Activated CD4-positive, alpha-beta T cell treated with anti-CD3 and anti-CD28 coated beads for 1 hour (primary cell): ENCODE measurements at regions not wholly inside any gene's neighbourhood (a gene's known extent, or its start where the extent isn't known, plus 50 kb on each side); places are given as distances from the start of the nearest gene placed in this dataset.
"Not testable (repeated sequence)": the region's sequence is repeated elsewhere in the genome, so short reads cannot be mapped to it uniquely, and the experiment has no call there.

ENCODE experiments used
- DNase-seq: peaks from one replicate; pipeline ENCODE4 v3.0.0-alpha.2; 2020

DNA sequence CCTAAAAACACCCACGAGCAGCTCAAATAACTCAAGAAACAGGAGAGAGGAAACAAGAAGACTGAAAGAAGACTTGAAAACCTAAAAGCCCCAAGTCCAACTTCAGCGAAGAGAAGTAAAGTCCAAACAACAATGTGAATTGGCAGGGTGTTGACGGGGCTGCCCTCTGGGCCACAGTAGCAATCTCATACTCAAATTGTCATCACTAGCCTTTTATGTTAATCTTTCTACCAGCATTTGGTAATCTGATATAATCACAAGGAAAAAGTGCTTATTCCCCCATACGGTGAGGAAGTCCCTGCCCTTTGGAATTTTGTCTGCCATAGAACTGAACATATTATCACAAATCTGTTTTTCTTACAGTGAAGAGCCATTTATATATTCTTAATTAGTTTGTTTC, 51.5 kb upstream of the IFNE start:
- DNase-seq = no peak

DNA sequence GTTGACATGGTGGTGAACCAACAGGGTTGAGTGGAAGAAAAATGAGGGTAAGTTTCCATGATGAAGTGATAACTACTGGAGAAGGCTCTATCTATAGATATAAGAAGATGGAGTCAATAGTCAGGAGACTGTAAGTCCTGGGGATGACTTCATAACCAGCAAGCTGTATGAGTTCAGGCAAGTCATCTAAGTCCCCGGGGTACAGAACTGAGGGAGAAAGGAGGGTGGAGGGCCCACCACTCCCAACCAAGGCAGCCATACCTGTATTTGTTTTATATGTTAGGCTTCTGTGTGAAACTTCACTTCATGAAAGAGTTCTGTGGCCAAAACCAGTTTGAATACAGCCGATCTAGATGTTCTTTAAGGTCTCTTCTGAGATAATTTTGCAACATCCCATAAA, 53.3 kb upstream of the IFNE start:
- no peak for DNase-seq

DNA sequence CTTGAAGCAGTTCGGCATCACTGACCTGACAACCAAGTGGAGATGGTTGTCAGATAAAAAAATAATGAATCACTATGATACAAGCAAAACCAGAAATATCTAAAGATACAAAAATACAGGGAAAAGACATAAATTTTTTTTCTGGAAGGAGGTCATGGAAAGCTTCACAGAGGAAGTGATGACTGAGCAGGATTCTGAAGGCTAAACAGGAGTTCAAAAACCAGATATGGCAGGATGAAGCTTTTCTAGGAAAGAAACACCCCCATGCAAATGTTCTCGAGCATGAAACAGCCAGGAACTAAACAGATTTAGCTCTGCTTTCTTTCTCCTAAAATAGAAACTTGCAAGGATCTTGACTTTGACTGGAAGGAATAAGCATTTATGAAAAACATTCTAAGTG, 60.7 kb upstream of the IFNE start:
- DNase-seq = no peak

DNA sequence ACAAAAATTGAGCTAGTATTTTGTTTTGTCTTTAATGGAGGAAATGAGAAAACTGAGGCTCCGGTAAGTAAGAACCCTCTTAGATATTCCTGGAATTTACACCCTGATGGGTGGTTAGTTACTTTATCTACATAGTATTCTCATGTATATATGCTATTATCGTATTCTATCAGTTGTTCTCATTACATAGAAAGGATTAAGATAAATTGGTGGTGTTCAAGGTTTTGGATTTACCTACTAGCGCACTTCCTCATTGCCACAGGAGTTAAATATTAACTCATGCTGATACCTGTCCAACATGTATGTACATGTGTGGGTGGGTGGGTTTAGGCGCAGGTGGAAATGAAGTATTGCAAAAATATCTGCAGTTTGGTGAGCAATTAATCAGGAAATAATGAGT, 61.1 kb upstream of the IFNE start:
- no peak for DNase-seq

DNA sequence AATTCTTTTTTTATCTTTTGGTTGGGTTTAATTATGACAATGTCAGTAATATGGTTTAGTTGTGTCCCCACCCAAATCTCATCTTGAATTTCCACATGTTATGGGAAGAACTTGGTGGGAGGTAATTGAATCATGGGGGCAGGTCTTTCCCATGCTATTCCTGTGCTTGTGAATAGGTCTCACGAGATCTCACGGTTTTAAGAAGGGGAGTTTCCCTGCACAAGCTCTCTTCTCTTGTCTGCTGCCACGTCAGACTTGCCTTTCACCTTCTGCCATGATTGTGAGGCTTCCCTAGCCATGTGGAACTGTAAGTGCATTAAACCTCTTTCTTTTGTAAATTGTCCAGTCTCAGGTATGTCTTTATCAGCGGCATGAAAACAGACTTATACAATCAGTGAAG, 61.7 kb upstream of the IFNE start:
- not testable (repeated sequence) for DNase-seq

DNA sequence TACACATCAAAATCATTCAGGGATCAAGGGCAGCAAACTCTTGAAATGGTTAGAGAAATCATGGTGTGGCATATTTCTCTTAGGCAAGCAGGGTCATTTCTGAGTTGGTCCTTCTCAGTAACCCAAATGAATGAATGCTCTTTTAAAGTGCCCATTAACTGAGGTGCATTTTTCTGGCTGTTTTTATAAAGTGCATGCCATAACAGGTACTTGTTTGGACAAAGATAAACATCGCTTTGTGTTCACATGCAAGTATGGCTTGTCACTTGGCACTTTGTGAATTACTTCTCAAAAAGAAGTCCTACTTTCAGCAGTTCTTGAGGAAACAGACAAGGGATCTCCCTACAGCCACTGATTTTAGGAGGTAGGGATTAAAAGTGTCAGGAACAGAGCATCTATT, 64.8 kb upstream of the IFNE start:
- no peak for DNase-seq

DNA sequence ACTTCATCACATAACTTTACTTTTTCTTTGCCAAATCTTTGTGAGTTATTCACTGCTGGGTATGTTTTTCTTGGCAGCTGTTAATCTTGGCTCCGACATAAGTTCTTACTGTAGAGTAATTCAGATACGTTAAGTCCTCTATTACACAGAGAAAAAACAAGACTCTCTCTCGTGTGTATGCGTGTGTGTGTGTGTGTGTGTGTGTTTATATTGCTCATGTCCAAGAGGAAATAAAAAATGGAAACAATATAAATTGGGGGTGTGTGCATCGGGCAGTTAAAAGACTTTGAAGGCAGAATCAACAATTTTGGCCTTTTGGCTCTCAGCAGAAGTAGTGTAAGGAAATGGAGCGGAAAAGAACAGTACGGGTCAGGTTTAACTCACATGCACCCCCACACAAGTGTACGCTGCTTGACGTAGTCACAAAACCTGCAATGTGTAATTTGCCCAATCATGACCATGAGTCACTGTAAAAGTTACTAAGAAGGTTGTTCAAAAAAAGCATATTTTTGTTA, 67.2 kb upstream of the IFNE start:
- DNase-seq = no peak

DNA sequence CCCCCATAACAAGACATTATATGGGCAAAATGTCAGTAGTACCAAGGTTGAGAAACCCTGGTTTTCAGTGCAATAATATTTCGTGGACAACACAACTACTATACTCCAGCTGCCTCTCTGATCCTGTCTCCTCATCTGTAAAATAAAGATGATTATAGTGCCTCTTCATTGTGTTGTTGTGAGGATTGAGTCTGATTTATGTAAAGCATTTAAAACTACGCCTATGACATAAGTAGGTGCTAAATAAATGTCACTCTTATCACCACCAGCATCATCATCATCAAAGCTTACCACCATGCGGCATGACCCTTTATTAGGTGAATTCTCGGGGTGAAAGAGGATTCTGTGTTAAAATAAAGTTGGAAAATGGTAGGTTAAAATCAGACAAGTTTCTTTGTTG, 67.8 kb upstream of the IFNE start:
- DNase-seq = no peak

DNA sequence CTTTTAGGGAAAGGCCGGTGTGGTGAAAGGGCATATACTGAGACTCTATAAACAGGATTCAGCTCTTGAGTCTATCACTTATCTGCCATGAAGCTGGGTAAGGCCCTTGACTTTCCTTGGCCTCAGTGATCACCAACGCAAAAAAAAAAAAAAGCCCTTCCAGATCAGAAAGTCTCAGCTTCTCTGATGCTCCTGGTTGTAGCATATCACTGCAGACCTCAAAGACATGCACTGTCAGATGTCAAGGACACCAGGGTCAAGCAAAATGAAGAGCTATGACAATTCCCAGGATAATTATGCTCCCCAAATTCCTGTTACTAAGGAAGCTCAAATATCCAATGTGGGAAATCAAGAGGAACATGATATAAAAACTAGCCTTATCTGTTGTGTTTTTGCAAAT, 68.3 kb upstream of the IFNE start:
- no peak for DNase-seq

DNA sequence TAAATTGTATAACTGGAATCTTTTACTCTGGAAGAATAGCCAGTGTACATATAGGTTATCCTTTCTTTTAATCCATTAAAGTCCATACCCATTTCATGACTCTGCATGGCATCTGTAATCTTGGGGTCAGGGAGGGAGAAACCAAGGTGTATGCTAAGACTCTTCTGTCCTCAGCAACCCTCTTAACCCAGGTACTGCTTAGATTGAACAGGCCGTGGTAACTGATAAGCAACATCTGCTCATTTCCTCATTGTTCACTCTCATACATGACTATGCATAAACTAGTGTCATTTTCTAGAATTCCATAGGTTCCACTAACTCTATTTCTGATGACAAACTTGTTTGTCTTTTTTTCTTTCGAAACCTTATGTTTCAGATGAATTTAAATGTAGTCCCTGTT, 69.3 kb upstream of the IFNE start:
- no peak for DNase-seq

DNA sequence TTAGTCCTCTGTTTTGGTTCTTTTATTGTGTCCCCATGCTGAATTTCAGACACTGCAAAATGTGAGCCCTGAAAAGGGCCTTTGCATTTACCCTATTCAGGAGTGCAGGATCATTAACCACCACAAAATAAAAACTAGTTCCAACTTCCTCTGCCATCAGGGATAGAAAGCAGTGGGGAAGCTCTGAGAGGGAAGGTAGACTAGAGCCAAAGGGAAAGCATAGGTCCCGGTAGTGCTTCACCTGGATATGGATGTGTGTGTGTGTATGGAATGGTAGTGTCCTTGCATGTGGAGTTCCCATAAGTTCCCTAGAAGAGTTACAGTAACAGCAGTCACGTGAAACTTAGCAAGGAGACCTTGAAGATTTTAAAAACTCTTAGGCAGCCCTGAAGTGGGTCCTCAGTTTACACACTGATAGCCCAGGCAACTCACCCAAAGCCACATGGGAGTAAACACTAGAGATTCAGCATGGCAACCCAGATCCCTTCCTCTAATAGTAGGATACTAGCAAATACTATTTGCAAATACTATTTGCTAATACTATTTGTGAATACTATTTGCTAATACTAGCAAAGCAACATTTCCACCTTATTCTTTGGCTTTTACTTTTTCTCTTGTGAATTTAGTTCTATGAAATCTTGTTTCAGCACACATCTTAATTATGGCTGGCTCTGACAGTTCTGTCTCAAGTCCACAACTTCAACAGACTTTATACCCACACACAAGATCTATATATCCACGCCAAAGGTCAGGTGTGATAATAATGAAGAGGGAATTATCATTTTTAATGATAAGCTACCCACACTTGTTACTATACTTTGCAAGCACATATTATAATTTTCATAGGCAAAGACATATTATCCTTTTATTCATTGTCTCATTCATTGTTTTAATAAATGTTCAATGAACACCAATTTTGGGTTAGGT, 70.4 kb upstream of the IFNE start:
- DNase-seq = no peak

DNA sequence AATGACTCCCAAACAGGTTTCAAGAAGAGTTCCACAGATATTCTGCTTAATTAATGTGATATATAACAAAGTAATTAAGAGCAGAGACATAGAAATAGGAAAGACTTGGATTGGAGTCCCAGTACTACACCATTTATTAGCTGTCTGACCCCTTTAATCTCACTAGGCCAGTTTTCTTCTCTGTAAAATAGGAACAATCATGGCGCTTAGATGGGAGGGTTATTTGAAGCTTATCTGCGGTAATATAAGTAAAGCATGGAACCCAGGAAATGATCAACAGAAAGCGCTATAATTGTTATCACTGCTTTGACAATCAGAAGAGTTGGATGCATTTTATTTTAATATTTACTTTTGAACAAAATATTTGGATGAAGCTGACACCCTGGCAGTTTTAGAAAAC, 71.3 kb upstream of the IFNE start:
- no peak for DNase-seq

DNA sequence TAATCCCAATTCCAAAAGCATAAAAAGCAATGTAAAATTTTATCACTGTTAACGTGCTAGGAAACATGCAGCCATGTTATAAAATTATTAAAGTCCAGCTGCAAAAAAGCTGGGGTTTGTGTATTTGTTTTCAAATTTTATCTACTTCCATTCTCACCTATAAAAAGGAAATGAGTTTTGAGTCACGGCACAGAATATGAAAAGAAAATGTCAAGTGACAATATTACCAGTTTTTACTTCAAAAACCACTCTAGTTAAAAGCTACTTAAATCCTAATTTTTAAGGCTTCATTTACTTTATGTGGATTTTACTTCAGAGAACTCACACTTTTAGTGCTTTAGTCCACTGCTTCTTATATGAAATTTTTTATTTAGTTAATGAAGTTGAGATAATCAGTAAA, 72.7 kb upstream of the IFNE start:
- no peak for DNase-seq

DNA sequence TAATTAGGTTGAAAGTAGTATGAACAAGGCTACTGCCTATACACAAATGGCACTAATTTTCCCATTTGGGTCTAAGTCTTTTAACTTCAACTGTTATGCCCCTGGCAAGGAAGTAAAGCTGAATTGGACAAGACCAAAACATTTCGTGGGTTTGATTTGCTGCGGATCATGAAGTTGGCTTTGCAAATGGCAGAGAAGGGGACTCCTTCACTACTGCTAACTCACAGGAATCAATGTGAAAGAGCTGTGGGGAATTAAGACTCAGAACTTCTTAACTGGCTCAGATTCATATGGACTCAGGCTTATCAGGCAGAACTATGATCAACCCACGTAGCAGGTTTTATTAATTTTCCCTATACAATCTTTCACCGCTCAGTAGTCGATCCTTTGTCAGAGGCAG, 73.8 kb upstream of the IFNE start:
- DNase-seq = no peak

DNA sequence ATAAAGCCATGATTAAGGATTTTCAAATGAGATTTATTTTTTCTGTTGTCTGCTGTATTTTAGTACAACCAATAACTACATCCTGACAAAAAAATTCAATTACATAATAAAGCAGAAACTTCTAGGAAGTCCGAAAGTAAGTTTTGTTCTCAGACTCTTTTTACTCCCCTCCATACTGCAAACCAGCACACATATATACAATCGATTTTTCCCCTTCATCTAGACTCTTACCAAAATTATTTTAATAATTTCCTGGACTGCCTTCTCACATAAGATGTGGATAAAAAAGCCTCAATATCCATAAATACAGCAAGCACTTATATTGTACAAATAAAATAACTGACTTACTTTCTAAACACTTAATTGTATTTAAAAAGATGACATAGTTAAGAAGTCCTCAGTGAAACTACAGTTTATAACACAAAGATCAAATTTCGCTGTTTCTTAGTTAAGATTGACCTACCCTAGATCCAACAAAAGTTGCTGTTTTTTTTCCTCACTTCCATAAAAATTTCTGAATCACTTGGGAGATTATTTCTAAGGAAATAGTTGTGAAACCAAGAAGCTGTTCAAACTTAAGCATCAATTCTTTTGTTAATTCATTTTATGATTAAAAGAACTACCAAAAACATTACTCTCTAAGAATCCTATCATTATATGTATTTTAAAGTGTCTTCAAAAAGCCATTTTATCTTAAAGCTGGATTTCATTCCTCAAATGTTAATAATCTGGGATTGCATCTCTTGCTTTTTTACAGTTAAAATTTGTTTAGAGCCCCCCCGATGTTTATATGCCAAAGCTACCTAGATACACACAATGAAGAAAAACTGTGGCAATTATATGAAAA, 74.7 kb upstream of the IFNE start:
- DNase-seq = no peak

DNA sequence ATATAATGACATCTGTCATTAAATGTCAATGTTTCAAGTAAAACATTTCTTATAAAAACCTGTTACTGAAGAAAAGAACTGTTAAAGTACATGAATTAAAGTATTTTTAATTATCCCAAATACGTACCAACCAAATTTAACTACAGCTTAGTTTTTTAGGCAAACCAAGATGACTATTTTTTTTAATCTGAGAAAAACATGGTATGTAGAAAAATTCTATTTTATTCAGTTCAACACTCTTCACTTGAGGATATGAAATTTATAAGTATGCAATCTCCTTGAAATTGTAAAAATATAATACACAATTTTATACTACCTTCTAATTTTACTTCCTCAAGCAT, 75.3 kb upstream of the IFNE start:
- no peak for DNase-seq

DNA sequence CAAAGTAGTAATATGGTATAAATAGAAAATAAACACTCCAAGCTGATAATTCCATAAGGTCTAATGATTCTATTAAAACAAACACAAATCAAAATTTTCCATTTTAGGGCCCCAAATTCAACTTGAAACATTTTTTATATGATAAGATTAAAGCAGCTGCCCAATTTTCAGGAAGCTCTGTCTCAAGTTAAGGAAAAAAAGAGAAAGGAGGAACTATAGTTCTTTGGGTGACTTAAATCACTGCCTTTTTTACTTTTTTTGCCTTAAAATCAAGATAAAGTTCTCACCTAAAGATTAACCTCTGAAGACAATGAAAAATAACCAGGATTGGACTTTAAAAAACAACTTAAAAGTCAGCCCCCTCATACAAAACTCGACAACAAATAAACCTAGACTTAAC, 76.0 kb upstream of the IFNE start:
- no peak for DNase-seq

DNA sequence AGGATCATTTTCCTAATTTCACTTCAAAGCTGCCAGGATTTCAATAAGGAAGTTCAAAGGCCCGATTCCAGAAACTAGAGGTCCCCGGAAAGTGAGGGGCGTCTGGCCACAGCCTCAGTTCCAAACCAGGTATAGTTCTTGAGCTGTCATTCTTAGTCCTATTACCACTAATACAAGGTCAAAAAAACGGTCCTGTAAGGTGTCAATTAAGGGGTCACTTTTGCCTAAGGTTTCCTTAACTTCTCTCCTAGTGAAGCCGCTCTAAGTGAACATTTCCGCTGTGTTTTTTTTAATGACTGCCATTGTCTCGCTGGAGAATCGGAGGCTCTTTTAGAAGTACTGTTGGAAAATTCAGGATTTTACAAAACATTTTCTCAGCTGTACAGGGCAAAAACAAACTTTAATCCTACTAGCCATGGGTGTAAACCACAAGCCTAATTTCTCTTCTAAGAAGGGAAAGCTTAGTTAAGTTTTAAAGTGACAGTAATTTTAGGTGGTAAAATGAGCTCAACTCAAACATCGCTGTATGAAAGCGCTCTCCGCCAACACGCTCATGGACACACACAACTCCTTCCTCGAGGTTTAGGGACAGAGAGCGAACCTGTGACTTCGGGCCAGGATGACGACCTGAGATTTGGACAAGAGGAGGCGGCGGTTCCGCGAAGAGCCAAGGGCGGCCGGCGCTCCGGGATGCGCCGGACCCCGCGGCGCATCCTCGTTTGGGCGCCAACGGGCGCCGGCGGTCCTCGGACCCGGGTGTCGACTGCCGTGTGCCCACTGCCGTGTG, 76.7 kb upstream of the IFNE start:
- no peak for DNase-seq

DNA sequence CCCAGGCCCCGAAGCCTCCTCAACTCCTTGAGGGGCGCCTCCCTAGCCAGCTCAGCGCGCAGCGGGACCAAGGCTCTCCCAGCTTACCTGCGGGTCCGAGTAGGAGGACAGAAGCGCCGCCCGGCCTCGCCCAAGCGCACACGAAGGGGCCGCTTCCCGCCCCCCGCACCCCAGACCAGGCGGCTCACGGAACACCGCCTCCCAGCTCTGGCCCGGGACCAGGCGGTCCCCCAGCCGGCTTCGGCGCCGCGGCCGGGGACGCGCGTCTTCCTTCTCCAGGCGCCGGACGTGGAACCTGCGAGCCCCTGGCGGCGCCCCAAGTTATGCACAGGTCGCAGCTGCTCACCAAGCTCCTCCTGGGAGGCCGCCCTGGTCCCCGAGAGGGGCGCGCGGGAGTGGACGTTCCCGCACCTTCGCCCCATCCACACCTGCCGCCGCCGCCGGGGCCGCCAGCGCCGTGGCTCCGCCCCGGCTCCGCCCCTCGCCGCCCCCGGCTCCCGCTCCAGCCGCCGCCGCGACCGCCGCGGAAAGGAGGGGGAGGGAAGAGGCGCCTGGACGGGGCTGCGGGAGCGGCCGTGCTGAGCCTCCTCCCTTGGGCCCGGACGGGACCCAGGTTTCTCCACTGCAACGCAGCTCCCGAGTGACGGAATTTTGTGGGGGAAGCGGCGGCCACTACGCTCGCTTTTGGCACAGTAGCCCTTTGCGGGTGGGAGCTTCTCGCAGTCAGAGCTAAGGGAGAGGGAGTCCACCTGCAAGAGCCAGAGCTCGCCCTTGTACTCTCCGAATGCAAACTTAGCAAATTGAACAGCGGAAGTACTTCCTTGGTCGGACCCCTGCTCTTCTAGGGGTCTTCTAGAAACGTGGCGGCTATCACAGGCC, 77.5 kb upstream of the IFNE start:
- peak; percentile 30 for DNase-seq

DNA sequence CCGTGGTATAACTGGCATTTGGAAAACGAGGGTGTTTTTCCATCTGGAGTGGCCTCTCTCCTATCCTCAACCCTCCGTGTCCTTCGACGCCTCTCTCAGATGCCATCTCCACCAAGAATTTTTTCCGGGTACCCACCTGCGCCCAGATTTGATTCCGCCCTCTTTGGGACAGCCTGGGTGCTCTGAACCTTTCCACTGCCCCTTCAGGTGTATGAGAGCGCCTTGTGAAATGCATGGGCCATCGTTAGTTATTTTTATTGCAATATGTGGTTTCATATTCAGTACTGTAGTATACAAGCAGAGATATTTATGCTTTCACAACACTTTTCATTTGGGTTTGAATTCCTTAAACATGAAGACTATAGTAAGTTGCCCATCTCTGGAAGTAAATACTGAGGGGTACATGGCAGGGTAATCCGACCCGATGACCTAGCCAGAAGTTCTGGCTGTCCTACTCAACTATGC, 78.2 kb upstream of the IFNE start:
- no peak for DNase-seq

DNA sequence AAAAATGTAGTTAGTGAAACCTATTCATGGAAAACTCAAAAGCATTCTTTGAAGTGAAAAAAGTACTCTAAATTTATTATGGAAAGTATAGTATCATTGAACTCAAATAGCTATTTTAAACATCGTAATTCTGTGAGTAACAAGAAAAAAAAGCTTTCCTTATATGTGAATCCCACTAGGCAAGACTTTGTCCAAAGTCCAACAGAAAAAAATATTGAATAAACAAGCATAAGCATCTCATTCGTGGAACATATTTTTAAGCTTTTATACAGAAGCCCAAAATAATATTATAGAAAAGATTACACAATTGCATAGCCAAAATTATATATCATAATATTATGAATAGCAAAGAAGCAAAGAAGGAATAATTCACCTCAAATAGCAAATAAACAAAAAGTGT, 79.4 kb upstream of the IFNE start:
- DNase-seq = no peak

DNA sequence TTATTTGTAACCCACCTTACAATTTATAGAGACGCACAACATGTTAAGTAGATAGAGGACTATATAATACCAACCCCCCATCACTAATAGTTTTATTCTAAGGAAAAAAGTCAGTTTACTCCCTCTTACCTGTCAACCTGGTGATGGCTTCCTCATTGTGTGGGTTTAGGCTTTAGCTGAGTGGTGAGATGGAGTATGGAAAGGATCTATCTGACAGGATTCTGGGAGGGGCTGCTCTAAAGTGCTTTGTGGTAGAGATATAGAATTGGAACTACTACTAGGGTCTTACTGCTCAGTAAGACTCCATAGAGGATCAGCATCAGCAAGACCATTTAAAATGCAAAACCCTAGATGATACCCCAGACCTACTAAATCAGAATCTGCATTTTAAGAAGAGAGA, 82.1 kb upstream of the IFNE start:
- no peak for DNase-seq
